ENCODE measurements at regions not wholly inside any gene's neighbourhood (a gene's known extent, or its start where the extent isn't known, plus 50 kb on each side); places are given as distances from the start of the nearest gene placed in this dataset.

DNA sequence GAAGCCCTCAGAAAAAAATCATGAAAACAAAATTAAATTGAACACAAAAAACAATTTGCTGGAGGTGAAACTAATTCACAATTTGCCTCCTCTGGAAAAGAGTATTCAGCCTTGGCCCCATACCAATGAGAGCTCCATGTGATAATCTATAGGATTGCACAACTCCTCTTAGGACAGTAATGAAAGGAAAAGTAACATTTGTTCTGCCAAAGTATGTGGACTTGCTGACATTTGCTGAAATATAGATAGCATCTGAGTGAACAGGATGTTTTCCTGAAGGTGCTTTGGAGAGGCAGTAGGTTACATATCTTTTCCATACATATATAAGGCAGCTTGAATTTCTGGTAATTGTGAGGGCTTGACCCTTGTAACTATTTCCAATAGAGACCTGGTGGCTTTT is 122.8 kb downstream of the OR4C45 start:
- no peaks in the 10 kb centered on the region for H3K27me3 ChIP-seq (ENCODE audit: low read depth, low read length)
- H3K4me3 ChIP-seq (ENCODE audit: low read length) = no peak overlapping the region
- H4K20me1 ChIP-seq (ENCODE audit: insufficient read depth, low read length) = no peaks in the 10 kb centered on the region
- no peak overlapping the region for H2AFZ ChIP-seq (ENCODE audit: low read depth, low read length)
- H3K4me2 ChIP-seq (ENCODE audit: low read length) = no peak overlapping the region
- no peaks in the 10 kb centered on the region for H3K79me2 ChIP-seq (ENCODE audit: low read length)
- no peaks in the 10 kb centered on the region for H3K4me1 ChIP-seq (ENCODE audit: low read length)
- no peak overlapping the region for H3K27ac ChIP-seq (ENCODE audit: low read length)
- H3K36me3 ChIP-seq (replicated peaks; ENCODE audit: low read depth, low read length) = no peaks in the 10 kb centered on the region
- TF ChIP-seq EZH2phosphoT487 (IDR thresholded peaks at IDR 0.05; ENCODE audit: low read depth) = no peak
- TF ChIP-seq, protein P1, sequence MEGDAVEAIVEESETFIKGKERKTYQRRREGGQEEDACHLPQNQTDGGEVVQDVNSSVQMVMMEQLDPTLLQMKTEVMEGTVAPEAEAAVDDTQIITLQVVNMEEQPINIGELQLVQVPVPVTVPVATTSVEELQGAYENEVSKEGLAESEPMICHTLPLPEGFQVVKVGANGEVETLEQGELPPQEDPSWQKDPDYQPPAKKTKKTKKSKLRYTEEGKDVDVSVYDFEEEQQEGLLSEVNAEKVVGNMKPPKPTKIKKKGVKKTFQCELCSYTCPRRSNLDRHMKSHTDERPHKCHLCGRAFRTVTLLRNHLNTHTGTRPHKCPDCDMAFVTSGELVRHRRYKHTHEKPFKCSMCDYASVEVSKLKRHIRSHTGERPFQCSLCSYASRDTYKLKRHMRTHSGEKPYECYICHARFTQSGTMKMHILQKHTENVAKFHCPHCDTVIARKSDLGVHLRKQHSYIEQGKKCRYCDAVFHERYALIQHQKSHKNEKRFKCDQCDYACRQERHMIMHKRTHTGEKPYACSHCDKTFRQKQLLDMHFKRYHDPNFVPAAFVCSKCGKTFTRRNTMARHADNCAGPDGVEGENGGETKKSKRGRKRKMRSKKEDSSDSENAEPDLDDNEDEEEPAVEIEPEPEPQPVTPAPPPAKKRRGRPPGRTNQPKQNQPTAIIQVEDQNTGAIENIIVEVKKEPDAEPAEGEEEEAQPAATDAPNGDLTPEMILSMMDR (IDR thresholded peaks at IDR 0.05; ENCODE audit: low read depth, low read length) = no peak
- no peaks in the 10 kb centered on the region for H3K9me3 ChIP-seq (ENCODE audit: insufficient read depth, low read length)
- H3K9ac ChIP-seq (ENCODE audit: low read length) = no peak overlapping the region

DNA sequence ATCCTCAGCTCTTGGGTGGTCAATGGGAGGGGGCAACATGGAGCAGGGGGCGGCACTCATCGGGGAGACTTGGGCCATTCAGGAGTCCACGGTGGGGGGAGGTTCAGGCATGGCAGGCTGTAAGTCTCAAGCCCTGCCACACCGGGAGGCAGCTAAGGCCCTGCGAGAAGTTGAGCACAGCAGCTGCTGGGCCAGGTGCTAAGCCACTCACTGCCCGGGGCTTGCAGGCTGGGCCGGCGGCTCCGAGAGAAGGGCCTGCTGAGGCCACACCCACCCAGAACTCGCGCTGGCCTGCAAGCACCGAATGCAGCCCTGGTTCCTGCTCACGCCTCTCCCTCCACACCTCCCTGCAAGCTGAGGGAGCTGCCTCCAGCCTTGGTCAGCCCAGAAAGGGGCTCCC is 131.4 kb downstream of the OR4C45 start:
- H3K79me2 ChIP-seq (ENCODE audit: low read length) = no peaks in the 10 kb centered on the region
- H4K20me1 ChIP-seq (ENCODE audit: insufficient read depth, low read length) = no peaks in the 10 kb centered on the region
- H3K27ac ChIP-seq (ENCODE audit: low read length) = no peak overlapping the region
- no peak overlapping the region for H3K4me2 ChIP-seq (ENCODE audit: low read length)
- no peaks in the 10 kb centered on the region for H3K27me3 ChIP-seq (ENCODE audit: low read depth, low read length)
- no peaks in the 10 kb centered on the region for H3K4me1 ChIP-seq (ENCODE audit: low read length)
- no peaks in the 10 kb centered on the region for H3K36me3 ChIP-seq (replicated peaks; ENCODE audit: low read depth, low read length)
- no peak overlapping the region for H2AFZ ChIP-seq (ENCODE audit: low read depth, low read length)
- no peaks in the 10 kb centered on the region for H3K9me3 ChIP-seq (ENCODE audit: insufficient read depth, low read length)
- no peak overlapping the region for H3K4me3 ChIP-seq (ENCODE audit: low read length)
- H3K9ac ChIP-seq (ENCODE audit: low read length) = no peak overlapping the region
- no peak for TF ChIP-seq EZH2phosphoT487 (IDR thresholded peaks at IDR 0.05; ENCODE audit: low read depth)
- TF ChIP-seq, protein P1 (IDR thresholded peaks at IDR 0.05; ENCODE audit: low read depth, low read length) = no peak

GRCh38 chr11:50169634-50170033 is 137.0 kb downstream of the OR4C45 start:
- Histone ChIP-seq H3K36me3 (replicated peaks; ENCODE audit: low read depth, low read length) (no peaks in the 10 kb centered on the region), H3K4me1 (ENCODE audit: low read length) (no peaks in the 10 kb centered on the region), H3K9ac (ENCODE audit: low read length) (no peak overlapping the region), H4K20me1 (ENCODE audit: insufficient read depth, low read length) (no peaks in the 10 kb centered on the region), H3K27me3 (ENCODE audit: low read depth, low read length) (no peaks in the 10 kb centered on the region), H3K4me3 (ENCODE audit: low read length) (no peak overlapping the region), H3K27ac (ENCODE audit: low read length) (no peak overlapping the region), H2AFZ (ENCODE audit: low read depth, low read length) (no peak overlapping the region), H3K4me2 (ENCODE audit: low read length) (no peak overlapping the region), H3K9me3 (ENCODE audit: insufficient read depth, low read length) (no peaks in the 10 kb centered on the region), H3K79me2 (ENCODE audit: low read length) (no peaks in the 10 kb centered on the region)
- TF ChIP-seq, protein P1 (IDR thresholded peaks at IDR 0.05; ENCODE audit: low read depth, low read length) = no peak
- no peak for TF ChIP-seq EZH2phosphoT487 (IDR thresholded peaks at IDR 0.05; ENCODE audit: low read depth)

- no peak for TF ChIP-seq EZH2phosphoT487 (IDR thresholded peaks at IDR 0.05; ENCODE audit: low read depth)
- TF ChIP-seq, protein P1 (IDR thresholded peaks at IDR 0.05; ENCODE audit: low read depth, low read length) = no peak
- H3K27me3 ChIP-seq (ENCODE audit: low read depth, low read length) = no peaks in the 10 kb centered on the region
- no peaks in the 10 kb centered on the region for H3K79me2 ChIP-seq (ENCODE audit: low read length)
- H3K9ac ChIP-seq (ENCODE audit: low read length) = no peak overlapping the region
- H3K27ac ChIP-seq (ENCODE audit: low read length) = no peak overlapping the region
- no peaks in the 10 kb centered on the region for H3K9me3 ChIP-seq (ENCODE audit: insufficient read depth, low read length)
- no peaks in the 10 kb centered on the region for H3K36me3 ChIP-seq (replicated peaks; ENCODE audit: low read depth, low read length)
- no peak overlapping the region for H3K4me2 ChIP-seq (ENCODE audit: low read length)
- no peak overlapping the region for H3K4me3 ChIP-seq (ENCODE audit: low read length)
- H2AFZ ChIP-seq (ENCODE audit: low read depth, low read length) = no peak overlapping the region
- H3K4me1 ChIP-seq (ENCODE audit: low read length) = no peaks in the 10 kb centered on the region
- H4K20me1 ChIP-seq (ENCODE audit: insufficient read depth, low read length) = no peaks in the 10 kb centered on the region
Observed at GRCh38 chr11:50170115-50170514, 137.4 kb downstream of the OR4C45 start.

All from OCI-LY3 (cell line).